IPS-18c (cell line): ENCODE measurements at regions not wholly inside any gene's neighbourhood (a gene's known extent, or its start where the extent isn't known, plus 50 kb on each side); places are given as distances from the start of the nearest gene placed in this dataset.

Experiments used
- H3K4me3 ChIP-seq: 2 replicates; pipeline ENCODE4 v1.7.0; 2013; ENCODE audit warnings: low read depth, mild to moderate bottlenecking, low read length, moderate library complexity; ENCODE audit not compliant: insufficient read depth
- H3K9me3 ChIP-seq: one replicate; pipeline ENCODE4 v1.6.1; 2013; ENCODE audit warnings: mild to moderate bottlenecking, low read length, moderate library complexity; ENCODE audit not compliant: control insufficient read depth, insufficient read depth

DNA sequence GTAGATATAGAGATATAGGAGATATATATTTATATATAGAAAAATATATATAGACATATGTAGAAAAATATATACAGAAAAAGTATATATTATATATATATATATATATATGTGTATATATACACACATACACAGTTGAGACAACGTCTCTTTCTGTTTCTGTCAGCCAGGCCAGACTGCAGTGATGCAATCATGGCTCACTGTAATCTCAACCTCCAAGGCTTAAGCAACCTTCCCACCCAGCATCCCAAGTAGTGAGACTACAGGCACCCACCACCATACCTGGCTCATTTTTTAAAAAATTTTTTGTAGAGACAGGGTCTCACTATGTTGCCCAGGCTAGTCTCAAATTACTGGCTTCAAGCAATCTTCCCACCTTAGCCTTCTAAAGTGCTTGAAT is 426.3 kb downstream of the GPM6A start:
- Histone ChIP-seq H3K4me3 (no peak overlapping the region), H3K9me3 (no peaks in the 10 kb centered on the region)

DNA sequence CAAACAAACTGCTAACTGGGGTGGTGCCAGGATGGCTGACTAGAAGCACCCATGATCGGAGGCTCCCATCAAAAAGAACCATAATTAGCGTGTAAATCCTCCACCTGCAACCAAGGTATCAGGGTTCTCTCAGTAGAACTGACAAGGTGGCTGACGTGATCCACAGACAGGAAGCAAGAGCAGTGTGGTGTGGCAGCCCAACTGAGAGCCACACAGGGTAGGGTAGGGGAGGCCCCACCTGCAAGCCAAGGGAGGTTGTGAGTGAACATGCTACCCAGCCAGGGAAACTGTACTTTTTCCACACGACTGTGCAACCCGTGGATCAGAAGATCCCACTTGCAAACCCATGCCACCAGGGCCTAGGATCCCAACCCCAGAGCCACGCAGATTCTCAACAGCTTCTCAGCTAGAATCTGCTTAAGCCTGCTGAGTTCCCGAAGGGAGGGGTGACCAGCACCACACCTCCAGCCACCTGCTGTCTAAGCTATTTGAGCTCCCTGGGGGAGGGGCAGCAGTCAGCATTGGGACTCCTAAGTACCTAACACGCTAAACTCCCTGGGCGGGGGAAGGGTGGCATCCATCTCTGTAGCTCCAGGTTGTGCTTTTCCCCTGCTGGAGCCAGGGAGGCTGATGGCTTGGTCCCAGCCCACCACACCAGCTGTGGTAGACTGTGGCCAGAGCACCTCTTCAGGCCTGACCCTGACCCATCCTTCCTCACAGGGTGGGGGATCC is 425.1 kb downstream of the GPM6A start:
- Histone ChIP-seq H3K4me3 (no peak overlapping the region), H3K9me3 (no peaks in the 10 kb centered on the region)

DNA sequence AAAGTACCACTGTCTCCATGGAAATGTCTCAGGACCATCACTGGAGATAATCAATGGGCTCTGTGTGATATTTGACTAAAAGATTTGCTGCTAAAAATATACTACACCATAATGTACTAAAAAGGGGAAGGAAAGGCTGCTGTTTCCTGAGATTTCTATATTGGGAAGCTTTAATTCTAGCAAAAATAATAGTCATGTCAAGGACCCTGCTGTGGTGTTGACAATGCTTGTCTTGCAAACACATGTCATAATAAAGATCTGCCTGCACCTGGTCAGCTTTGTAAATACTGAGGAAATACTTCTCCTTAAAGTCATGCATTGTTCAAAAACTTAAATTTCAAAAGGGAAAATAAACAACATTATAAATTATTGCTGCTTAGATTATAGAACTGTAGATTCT is 417.9 kb downstream of the GPM6A start:
- H3K4me3 ChIP-seq = no peak overlapping the region

DNA sequence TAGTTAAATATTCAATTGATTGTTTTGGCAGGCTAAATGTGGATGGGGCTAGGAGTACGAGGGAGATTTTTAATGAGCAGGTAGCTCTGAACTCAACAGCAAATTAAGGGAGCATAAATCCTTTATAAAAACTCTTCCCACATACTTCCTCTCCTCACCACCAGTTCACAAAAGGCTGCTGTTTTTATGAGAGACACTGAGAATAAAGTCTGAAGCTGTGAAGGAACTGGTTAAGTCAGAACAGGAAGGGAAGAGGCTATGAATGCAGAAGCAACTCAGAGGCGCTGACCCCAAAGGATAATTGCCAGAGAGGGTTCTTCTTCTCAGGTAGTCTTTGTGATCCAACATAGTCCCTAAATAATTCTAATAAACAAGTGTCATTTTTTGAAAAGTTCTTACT is 406.1 kb downstream of the GPM6A start:
- Histone ChIP-seq H3K4me3 (no peak overlapping the region), H3K9me3 (no peaks in the 10 kb centered on the region)

More for the DNA sequence above, 417.9 kb downstream of the GPM6A start:
- peaks cover 3% of the 10 kb centered on the region for H3K9me3 ChIP-seq

DNA sequence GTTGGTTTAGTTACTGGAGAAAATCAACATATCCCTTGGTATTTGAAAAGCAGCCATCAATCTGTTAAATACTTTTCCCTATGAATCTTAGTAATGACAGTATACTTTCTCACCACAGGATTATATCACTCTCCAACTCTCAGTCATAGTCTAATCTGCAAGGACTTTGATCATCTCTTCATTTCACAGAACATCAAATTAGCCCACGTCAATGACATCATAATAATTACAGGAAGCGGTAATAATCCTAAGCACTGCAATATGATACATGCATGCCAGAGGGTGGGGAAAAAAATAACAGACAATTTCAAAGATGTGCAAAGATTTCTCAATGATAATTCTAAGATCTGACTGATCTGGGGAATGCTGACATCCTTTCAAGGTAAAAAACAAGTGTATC is 404.1 kb downstream of the GPM6A start:
- H3K4me3 ChIP-seq = no peak overlapping the region
- H3K9me3 ChIP-seq = no peaks in the 10 kb centered on the region

DNA sequence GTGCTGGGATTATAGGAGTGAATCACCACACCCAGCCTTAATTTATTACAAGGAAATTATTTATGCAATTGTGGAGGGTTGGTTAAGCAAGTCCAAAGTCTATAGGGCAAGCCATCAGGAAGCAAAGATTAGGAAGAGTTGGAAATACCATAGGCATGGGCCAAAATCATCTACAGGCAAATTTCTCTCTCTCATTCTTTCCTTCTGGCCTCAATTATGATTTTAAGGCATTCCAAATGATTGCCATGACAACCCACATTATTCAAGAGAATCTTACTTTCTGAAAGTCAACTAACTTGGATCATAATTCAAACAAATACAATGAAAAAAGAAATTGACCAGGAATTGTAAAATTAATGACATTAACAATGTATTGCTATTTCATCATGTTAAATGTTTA is 400.8 kb downstream of the GPM6A start:
- no peaks in the 10 kb centered on the region for H3K9me3 ChIP-seq
- H3K4me3 ChIP-seq = no peak overlapping the region

DNA sequence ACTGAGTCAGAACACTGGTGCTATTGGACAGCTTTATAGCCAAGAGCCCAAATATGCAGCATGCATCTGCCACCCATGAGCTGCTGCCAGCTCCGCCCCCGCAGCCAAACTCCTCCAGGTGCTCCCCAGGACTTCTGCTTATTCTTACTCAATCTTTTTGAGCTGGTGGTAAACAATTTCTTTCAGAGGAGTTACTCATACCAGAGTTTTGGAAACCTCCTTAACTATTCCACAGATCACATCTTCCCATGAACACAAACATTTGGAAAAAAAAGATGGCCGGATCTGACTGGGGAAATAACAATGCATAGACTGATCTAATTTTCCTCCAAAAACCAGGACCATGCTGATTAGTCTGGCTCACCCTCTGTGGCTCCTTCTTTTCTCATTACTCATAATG is 399.9 kb downstream of the GPM6A start:
- no peaks in the 10 kb centered on the region for H3K9me3 ChIP-seq

DNA sequence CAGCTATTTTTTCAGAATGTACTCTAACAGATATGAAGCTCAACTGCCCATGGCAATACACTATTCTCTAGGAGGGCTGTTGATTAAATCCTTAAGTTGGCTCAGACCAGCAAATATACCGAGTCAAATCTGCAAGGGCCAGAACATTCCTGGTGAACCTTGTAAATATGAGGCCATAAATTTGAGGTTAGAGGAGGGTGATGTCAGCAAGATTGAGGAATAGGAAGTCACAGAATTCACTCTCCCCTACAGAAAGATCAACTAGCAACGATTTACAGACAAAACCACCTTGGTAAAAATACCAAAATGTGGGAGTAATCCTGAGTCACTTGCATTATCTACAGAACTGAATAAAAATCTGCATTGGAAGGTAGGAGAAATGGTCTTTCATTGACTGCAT is 399.3 kb downstream of the GPM6A start:
- Histone ChIP-seq H3K4me3 (no peak overlapping the region), H3K9me3 (no peaks in the 10 kb centered on the region)

More for the DNA sequence above, 399.9 kb downstream of the GPM6A start:
- no peak overlapping the region for H3K4me3 ChIP-seq

DNA sequence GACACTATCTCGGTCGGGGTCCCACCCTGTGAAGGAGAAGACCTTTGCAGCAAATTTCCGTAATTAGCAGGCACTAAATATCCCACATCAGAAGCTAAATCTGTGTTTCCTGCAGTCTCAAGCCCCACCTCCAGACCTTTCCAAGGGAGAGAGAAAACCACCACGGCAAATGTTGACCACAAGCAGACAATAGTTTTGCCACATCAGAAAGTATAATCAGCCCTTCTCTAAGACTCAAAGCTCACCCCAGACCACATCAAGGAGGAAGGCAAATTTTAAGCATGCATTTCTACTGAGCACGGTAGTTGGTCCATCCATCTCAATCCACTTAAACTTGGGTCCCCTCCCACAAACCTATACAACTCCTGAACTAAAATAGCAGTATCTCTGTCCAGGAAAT is 398.5 kb downstream of the GPM6A start:
- Histone ChIP-seq H3K9me3 (no peaks in the 10 kb centered on the region), H3K4me3 (no peak overlapping the region)

DNA sequence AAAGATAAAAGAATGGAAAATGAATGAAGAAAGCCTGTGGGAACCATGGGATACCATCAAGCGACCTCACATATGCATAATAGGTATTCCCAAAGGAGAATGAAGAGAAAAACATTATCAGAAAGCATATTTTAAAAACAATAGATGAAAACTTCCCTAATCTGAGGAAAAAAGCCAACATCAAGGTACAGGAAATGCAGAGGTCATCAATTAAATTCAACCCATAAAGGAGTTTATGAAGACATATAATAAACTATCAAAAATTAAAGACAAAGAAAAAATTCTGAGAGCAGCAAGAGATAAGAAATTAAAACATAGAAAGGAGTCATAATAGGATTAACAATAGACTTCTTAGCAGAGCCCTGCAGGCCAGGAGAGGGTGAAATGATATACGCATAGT is 397.5 kb downstream of the GPM6A start:
- no peaks in the 10 kb centered on the region for H3K9me3 ChIP-seq
- H3K4me3 ChIP-seq = no peak overlapping the region

DNA sequence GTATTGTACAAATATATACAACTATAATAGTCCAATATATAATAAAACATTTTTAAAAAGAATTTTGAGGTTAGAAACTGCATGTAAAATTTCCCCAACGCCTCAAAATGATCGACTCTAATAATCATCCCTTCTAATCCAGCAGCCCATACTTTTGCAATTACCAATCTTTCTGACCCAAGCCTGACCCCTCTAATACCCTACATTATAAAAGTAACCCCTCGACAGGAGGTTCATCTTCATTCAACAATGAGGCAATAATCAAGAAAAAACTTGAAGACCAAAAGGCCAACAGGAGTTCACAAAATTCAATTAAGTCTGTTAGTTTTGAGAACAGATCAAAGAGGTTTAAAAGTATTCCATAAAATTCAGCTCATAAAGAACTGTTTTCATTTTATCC is 393.5 kb downstream of the GPM6A start:
- H3K4me3 ChIP-seq = no peak overlapping the region

DNA sequence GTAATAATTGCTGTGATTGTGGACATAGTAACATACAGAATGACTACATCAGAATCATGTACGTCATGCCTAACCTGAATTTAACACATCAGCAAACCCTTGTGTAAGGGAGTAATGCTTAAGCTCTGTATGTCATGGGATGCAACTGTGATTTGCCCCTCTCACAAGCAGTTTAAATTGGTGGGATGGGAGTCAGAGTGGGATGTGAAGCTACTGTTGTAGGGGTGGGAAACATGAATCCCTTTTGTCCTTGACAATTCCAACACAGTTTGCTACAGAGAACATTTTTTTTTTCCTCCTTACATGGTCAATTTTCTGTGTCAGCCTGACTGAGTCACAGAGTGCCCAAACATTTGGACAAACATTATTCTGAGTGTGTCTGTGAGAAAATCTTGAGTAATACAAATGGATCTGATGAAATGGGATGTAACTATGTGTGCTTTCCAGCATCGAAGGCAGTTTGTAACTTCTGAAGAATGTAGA is 392.8 kb downstream of the GPM6A start:
- Histone ChIP-seq H3K4me3 (no peak overlapping the region), H3K9me3 (no peaks in the 10 kb centered on the region)

More for the DNA sequence above, 393.5 kb downstream of the GPM6A start:
- no peaks in the 10 kb centered on the region for H3K9me3 ChIP-seq

DNA sequence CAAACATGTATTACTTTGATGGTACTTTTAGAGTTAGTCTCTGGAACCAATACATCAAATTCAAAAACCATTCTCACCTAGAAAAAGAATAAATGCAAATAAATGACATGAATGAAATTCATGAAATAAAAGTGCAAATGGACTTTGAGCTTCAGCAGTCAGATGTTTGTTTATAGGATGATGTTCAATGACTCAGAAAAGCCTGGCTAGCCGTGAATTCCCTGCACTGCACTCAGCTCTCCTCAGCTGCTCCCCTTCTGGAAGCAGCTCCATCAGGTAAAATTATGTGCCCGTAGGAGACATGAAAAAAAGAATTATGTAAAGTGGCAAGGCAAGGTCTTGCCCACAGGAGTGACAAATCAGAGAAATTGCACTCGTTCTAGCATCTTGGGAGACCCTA is 390.6 kb downstream of the GPM6A start:
- no peak overlapping the region for H3K4me3 ChIP-seq

DNA sequence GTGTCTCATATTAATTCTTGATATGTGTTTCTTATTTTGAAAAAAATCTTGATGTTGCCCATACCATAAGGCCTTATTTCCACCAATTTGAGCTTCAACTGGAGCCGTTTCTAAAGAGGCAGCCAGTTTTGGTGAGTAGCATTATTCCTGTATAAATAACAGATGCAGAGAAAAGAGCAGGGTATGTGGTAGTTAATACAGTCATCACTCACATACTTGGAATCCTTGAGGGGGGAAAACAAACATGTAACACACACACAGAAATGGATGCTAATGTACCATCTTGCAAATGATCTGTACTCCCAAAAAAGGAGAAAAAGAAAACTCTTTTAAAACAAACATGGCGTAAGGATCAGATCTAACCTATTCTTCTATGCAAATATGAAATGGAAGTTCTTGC is 389.7 kb downstream of the GPM6A start:
- Histone ChIP-seq H3K9me3 (no peaks in the 10 kb centered on the region), H3K4me3 (no peak overlapping the region)

More for the DNA sequence above, 390.6 kb downstream of the GPM6A start:
- H3K9me3 ChIP-seq = no peaks in the 10 kb centered on the region

DNA sequence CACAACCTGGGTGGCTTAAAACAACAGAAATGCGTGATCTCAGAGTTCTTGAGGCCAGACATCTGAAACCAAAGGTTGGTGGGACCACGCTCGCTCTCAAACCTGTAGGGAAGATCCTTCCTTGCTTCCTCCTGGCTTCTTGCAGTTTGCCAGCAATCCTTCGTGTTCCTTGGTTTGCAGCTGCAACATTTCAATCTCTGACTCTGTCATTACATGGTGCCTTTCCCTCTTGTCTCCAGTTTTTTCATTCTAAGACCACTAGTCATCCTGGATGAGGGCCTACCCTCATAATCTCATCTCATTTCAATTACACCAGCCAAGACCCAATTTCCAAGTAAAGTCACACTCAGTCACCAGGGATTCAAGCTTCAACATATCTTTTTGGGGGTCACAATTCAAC is 388.0 kb downstream of the GPM6A start:
- no peak overlapping the region for H3K4me3 ChIP-seq
- no peaks in the 10 kb centered on the region for H3K9me3 ChIP-seq

DNA sequence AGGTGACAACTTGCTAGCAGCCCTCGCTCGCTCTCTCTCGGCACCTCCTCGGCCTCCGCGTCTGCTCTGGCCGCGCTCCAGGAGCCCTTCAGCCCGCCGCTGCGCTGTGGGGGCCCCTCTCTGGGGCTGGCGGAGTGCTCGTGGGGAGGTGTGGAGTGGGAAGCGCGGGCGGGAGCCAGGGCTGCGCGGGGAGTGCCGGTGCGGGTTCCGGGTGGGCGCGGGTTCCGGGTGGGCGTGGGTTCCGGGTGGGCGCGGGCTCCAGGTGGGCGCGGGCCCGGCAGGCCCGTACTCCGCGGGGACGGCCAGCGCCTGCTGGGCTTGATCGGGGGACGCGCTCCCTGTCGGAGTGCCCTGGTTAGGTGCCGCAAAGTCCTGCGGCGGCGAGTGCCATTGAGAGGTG is 384.3 kb downstream of the GPM6A start:
- no peak overlapping the region for H3K4me3 ChIP-seq
- H3K9me3 ChIP-seq = no peaks in the 10 kb centered on the region

DNA sequence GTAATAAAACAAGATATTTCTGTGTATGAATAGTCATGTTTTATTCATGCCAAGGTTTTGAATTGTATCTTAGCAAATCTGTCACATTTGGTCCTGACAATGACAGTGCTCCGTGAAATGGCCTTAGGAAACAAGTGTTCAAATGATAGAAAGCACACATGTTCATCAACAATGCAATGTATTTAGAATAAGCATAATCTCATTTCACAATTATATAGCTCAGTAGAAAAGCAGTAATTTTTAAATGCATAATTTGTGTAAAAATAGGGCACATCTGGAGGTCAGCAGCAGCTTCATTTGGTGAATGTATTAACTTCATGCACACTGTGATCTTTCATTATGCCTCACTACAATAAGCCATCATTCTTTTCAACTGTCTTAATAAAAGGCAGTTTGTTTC is 380.4 kb downstream of the GPM6A start:
- Histone ChIP-seq H3K4me3 (no peak overlapping the region), H3K9me3 (no peaks in the 10 kb centered on the region)

DNA sequence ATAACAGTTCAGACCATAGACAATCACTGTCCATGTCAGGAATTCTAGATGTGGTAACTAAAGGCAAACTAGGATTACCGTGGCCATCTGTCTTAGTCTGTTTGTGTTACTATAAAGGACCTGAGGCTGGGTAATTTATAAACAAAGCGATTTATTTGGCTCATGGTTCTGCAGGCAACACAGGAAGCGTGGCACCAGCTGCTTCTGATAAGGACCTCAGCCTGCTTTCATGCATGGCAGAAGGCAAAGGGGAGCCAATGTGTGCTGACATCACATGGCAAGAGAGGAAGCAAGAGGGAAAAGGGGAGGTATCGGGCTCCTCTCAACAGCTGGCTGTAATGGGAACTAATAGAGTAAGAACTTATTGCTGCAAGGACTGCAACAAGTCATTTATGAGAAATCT is 376.7 kb downstream of the GPM6A start:
- H3K9me3 ChIP-seq = no peaks in the 10 kb centered on the region
- no peak overlapping the region for H3K4me3 ChIP-seq

DNA sequence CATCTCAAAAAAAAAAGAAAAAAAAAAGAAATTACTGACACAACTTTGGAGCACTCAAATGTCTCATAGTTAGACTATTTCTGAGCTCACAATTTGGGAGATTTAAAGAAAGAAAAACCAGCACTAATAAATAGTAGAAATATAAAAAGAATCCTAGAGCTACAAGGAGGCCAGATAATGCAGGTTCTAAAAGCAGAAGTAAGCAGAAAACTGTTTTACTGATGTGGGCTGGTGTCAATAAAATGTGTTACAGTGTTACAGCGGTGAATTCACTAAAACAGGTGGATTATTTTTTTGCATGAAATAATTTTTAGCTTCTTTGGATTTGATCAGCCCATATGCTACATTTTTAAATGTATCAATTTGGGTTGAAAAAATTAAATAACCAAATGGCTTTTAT is 375.9 kb downstream of the GPM6A start:
- Histone ChIP-seq H3K9me3 (no peaks in the 10 kb centered on the region), H3K4me3 (no peak overlapping the region)
